Nucleus accumbens (tissue), 56 donors: ENCODE measurements at regions not wholly inside any gene's neighbourhood (a gene's known extent, or its start where the extent isn't known, plus 50 kb on each side); places are given as distances from the start of the nearest gene placed in this dataset.
"Not testable (repeated sequence)": the region's sequence is repeated elsewhere in the genome, so short reads cannot be mapped to it uniquely, and the experiment has no call there.

ENCODE experiments used
- DNase-seq, 56 donors: peaks; one replicate each; lab custom pipeline; 2025; lab: John Stamatoyannopoulos, UW

GRCh38 chr6:6925391-6926164 is 182.2 kb upstream of the RREB1 start:
- DNase-seq = no peak

- DNase-seq = no peak
Measured at GRCh38 chr6:6926856-6927255, 180.9 kb upstream of the RREB1 start.

- no peak for DNase-seq
Measured at GRCh38 chr6:6927521-6928361, 180.0 kb upstream of the RREB1 start.

- DNase-seq = no peak
Measured at GRCh38 chr6:6930223-6930880, 177.4 kb upstream of the RREB1 start.

GRCh38 chr6:6931071-6932025 is 176.4 kb upstream of the RREB1 start:
- DNase-seq = no peak

- no peak for DNase-seq
Measured at GRCh38 chr6:6932341-6932740, 175.4 kb upstream of the RREB1 start.

- DNase-seq = no peak
Measured at GRCh38 chr6:6932968-6933367, 174.8 kb upstream of the RREB1 start.

- no peak for DNase-seq
Measured at GRCh38 chr6:6940031-6941025, 167.4 kb upstream of the RREB1 start.

GRCh38 chr6:6941201-6941600 is 166.6 kb upstream of the RREB1 start:
- DNase-seq = no peak

- DNase-seq = no peak
Measured at GRCh38 chr6:6942091-6942490, 165.7 kb upstream of the RREB1 start.

- peak in 21 of 56 donors; percentile 2 to 35 (median 11) for DNase-seq
Measured at GRCh38 chr6:6942831-6943230, 164.9 kb upstream of the RREB1 start.

GRCh38 chr6:6943421-6943820 is 164.3 kb upstream of the RREB1 start:
- no peak for DNase-seq

- no peak for DNase-seq
Measured at GRCh38 chr6:6946206-6947155, 161.3 kb upstream of the RREB1 start.

GRCh38 chr6:6950373-6951145 is 157.2 kb upstream of the RREB1 start:
- no peak for DNase-seq

- DNase-seq = no peak
Measured at GRCh38 chr6:6951355-6951754, 156.4 kb upstream of the RREB1 start.

- DNase-seq = no peak
Measured at GRCh38 chr6:6952484-6952883, 155.3 kb upstream of the RREB1 start.

- not testable (repeated sequence) for DNase-seq
Measured at GRCh38 chr6:6952927-6953326, 154.8 kb upstream of the RREB1 start.
